ENCODE measurements at regions not wholly inside any gene's neighbourhood (a gene's known extent, or its start where the extent isn't known, plus 50 kb on each side); places are given as distances from the start of the nearest gene placed in this dataset.

- ChIA-PET POLR2A (no interaction called here), CTCF (interaction anchor here (1.3 kb wide), 1 partner anchor 140 kb away, joined by 3 read pairs; no protein-coding TSS in a partner anchor), RAD21 (ENCODE audit: unreplicated experiment) (interaction anchor here (1.0 kb wide), 1 partner anchor 12 kb away, joined by 3 read pairs; no protein-coding TSS in a partner anchor), SMC1A (ENCODE audit: uncharacterized antibody, unreplicated experiment) (interaction anchor here (0.8 kb wide), 1 partner anchor 44 kb away, joined by 3 read pairs; no protein-coding TSS in a partner anchor)
- Histone ChIP-seq H4K20me1 (ENCODE audit: control insufficient read depth, insufficient read depth) (no peaks in the 10 kb centered on the region), H3K27me3 (replicated peaks in 1 of 2; ENCODE audit: control insufficient read depth in 2 of 2, insufficient read depth in 2 of 2, low read length in 1 of 2) (no peaks in the 10 kb centered on the region), H2AFZ (ENCODE audit: control insufficient read depth, low read depth, low read length) (no peak overlapping the region), H3K9ac (ENCODE audit: control insufficient read depth, insufficient read depth, low read length) (no peak overlapping the region), H3K4me1 (ENCODE audit: control insufficient read depth, insufficient read depth, low read length) (peaks cover 8% of the 10 kb centered on the region), H3K9me3 (replicated peaks; ENCODE audit: control insufficient read depth, insufficient read depth, low read length) (no peaks in the 10 kb centered on the region), H3K27ac (ENCODE audit: control insufficient read depth, insufficient read depth) (no peak overlapping the region), H3K4me3 (no peak overlapping the region), H3K79me2 (ENCODE audit: control insufficient read depth, insufficient read depth, low read length) (no peaks in the 10 kb centered on the region), H3K36me3 (ENCODE audit: control insufficient read depth in 2 of 2, insufficient read depth in 2 of 2, low read length in 1 of 2) (no peaks in the 10 kb centered on the region), H3K4me2 (ENCODE audit: control insufficient read depth, insufficient read depth) (no peak overlapping the region)
- ATAC-seq (no peak), FAIRE-seq (no peak), DNase-seq (ENCODE audit: low read depth, low spot score) (no peak)
- intact Hi-C loops (cut with micrococcal nuclease; ENCODE audit: unreplicated experiment) (no loop called here), in situ Hi-C loops (cut with MboI) (no loop called here)
- 59% methylated on average over 5 of the region's 5 CpGs for WGBS (ENCODE audit: insufficient coverage, insufficient replicate concordance, low lambda C conversion rate, missing lambda C conversion rate)
- BruUV-seq (replicated peaks) = no TSS peak
- no peak for TF ChIP-seq POU2F2 (IDR thresholded peaks at IDR 0.05; ENCODE audit: borderline replicate concordance, low read depth, low read length)
- no peak for TF ChIP-seq ESRRA (IDR thresholded peaks at IDR 0.05; ENCODE audit: low read length)
- TF ChIP-seq SKIL (IDR thresholded peaks at IDR 0.05; ENCODE audit: low read depth, poor library complexity, severe bottlenecking) = no peak
- TF ChIP-seq TARDBP (IDR thresholded peaks at IDR 0.05; ENCODE audit: borderline replicate concordance) = no peak
- TF ChIP-seq ATF7 (IDR thresholded peaks at IDR 0.05; ENCODE audit: low read depth) = no peak
- no peak for TF ChIP-seq PRDM15 (CRISPR knock-in tag; IDR thresholded peaks at IDR 0.05)
- TF ChIP-seq STAT1 (conservative IDR thresholded peaks at IDR 0.05) = no peak
- TF ChIP-seq ELK1 (IDR thresholded peaks at IDR 0.05; ENCODE audit: low read depth, low read length) = no peak
- TF ChIP-seq ZNF592 (IDR thresholded peaks at IDR 0.05) = no peak
- no peak for TF ChIP-seq RAD21 (IDR thresholded peaks at IDR 0.05; ENCODE audit: insufficient read depth, low read depth, low read length)
- no peak for TF ChIP-seq MXI1 (IDR thresholded peaks at IDR 0.05; ENCODE audit: low read depth, low read length)
- TF ChIP-seq FOS (IDR thresholded peaks at IDR 0.05; ENCODE audit: borderline replicate concordance, extremely low read depth, insufficient read length) = no peak
- no peak for TF ChIP-seq ZSCAN29 (IDR thresholded peaks at IDR 0.05)
Observed at GRCh38 chr11:19398273-19398672, 157.5 kb upstream of the E2F8 start.

Data from GM12878 (cell line).